H1 (cell line): ENCODE measurements at regions not wholly inside any gene's neighbourhood (a gene's known extent, or its start where the extent isn't known, plus 50 kb on each side); places are given as distances from the start of the nearest gene placed in this dataset.

ENCODE experiments used
- CTCF ChIA-PET: fragments of 300-600 bp; sonication (Branson Sonifier 250); formaldehyde crosslinking; loops from one replicate; lab custom pipeline; 2021; ENCODE audit not compliant: partially characterized antibody; lab: Charles Lee
- POLR2A ChIA-PET: fragments of 300-600 bp; sonication (Branson Sonifier 250); formaldehyde crosslinking; loops from one replicate; lab custom pipeline; 2021; ENCODE audit warnings: inconsistent platforms; ENCODE audit not compliant: partially characterized antibody; lab: Charles Lee
- DNase-seq, 2 experiments: peaks; one replicate each; pipeline versions ENCODE4 v3.0.0 to v3.0.0-alpha.2; 2010 to 2022; ENCODE audit warnings: low spot score in 2 of 2, low read depth in 1 of 2, mixed read lengths in 1 of 2
- FAIRE-seq: peaks from 2 replicates; lab custom pipeline; 2011; peaks lifted over from hg19 to GRCh38; lab: Jason Lieb, UNC
- H2AFZ ChIP-seq: 2 replicates; pipeline ENCODE4 v1.8.1; 2012; ENCODE audit warnings: low read length, inconsistent platforms
- H2AK5ac ChIP-seq: 2 replicates; pipeline ENCODE4 v1.6.1; 2013; ENCODE audit warnings: low read depth, low read length
- H2BK120ac ChIP-seq: replicated peaks from 2 replicates; pipeline ENCODE3; 2013; ENCODE audit warnings: low read depth, low read length, inconsistent platforms
- H2BK12ac ChIP-seq: 2 replicates; pipeline ENCODE4 v1.6.1; 2013; ENCODE audit warnings: low read depth, low read length
- H2BK15ac ChIP-seq: 2 replicates; pipeline ENCODE4 v1.6.1; 2013; ENCODE audit warnings: low read length
- H2BK20ac ChIP-seq: 2 replicates; pipeline ENCODE4 v1.6.1; 2013; ENCODE audit warnings: low read length
- H2BK5ac ChIP-seq: 2 replicates; pipeline ENCODE4 v1.6.1; 2013; ENCODE audit warnings: low read depth, low read length
- H3K14ac ChIP-seq: 2 replicates; pipeline ENCODE4 v1.6.1; 2013; ENCODE audit warnings: inconsistent platforms; ENCODE audit not compliant: insufficient read length
- H3K18ac ChIP-seq: 2 replicates; pipeline ENCODE4 v1.6.1; 2013; ENCODE audit warnings: low read length; ENCODE audit errors: extremely low read depth
- H3K23ac ChIP-seq: 2 replicates; pipeline ENCODE4 v1.6.1; 2013; ENCODE audit warnings: inconsistent platforms; ENCODE audit not compliant: insufficient read length
- H3K23me2 ChIP-seq: 2 replicates; pipeline ENCODE4 v1.6.1; 2013; ENCODE audit warnings: low read depth, low read length
- H3K27ac ChIP-seq: 2 replicates; pipeline ENCODE4 v1.6.1; 2011; ENCODE audit warnings: low read depth, low read length, inconsistent platforms
- H3K27me3 ChIP-seq, 4 experiments: replicated peaks in 1 of 4; 1 replicate in 1 of 4; 2 replicates in 3 of 4; pipeline versions ENCODE4 v1.6.1 to v1.8.1; 2011 to 2013; ENCODE audit warnings: low read length in 3 of 4, mild to moderate bottlenecking in 3 of 4, inconsistent platforms in 2 of 4, mixed read lengths in 2 of 4, moderate library complexity in 1 of 4; ENCODE audit not compliant: control insufficient read depth in 3 of 4, insufficient read depth in 3 of 4; ENCODE audit errors: extremely low read depth in 1 of 4
- H3K36me3 ChIP-seq, 4 experiments: 2 replicates each; pipeline versions ENCODE4 v1.6.1 to v1.8.1; 2011 to 2013; ENCODE audit warnings: mild to moderate bottlenecking in 4 of 4, low read length in 3 of 4, moderate library complexity in 2 of 4, control low read depth in 1 of 4, inconsistent platforms in 1 of 4; ENCODE audit not compliant: insufficient read depth in 4 of 4, control insufficient read depth in 2 of 4
- H3K4ac ChIP-seq: replicated peaks from 2 replicates; pipeline ENCODE3; 2013; ENCODE audit warnings: low read length, low read depth, mixed read lengths, inconsistent platforms; ENCODE audit not compliant: insufficient read length
- H3K4me1 ChIP-seq, 4 experiments: replicated peaks in 1 of 4; 1 replicate in 1 of 4; 2 replicates in 3 of 4; pipeline versions ENCODE4 v1.6.1 to v1.8.1; 2011 to 2013; ENCODE audit warnings: low read length in 3 of 4, inconsistent platforms in 2 of 4, mixed read lengths in 1 of 4; ENCODE audit not compliant: insufficient read depth in 4 of 4, control insufficient read depth in 3 of 4
- H3K4me2 ChIP-seq, 2 experiments: 2 replicates each; pipeline versions ENCODE4 v1.6.1 to v1.8.1; 2011 to 2013; ENCODE audit warnings: low read depth in 2 of 2, low read length in 2 of 2, control low read depth in 1 of 2, inconsistent platforms in 1 of 2, mild to moderate bottlenecking in 1 of 2; ENCODE audit not compliant: insufficient read depth in 1 of 2
- H3K4me3 ChIP-seq, 4 experiments: fragments of 200-600, 300-600 bp in 1 of 4; sonication (generic), shearing (Covaris generic), sonication (Bioruptor Twin) in 1 of 4; 2 replicates each; pipeline versions ENCODE4 v1.5.1 to v1.8.1; 2011 to 2016; ENCODE audit warnings: low read length in 4 of 4, low read depth in 3 of 4, control low read depth in 2 of 4, inconsistent platforms in 2 of 4, mild to moderate bottlenecking in 2 of 4, mixed read lengths in 1 of 4, moderate library complexity in 1 of 4; ENCODE audit not compliant: insufficient read depth in 2 of 4; ENCODE audit errors: extremely low read depth in 1 of 4
- H3K56ac ChIP-seq: replicated peaks from 2 replicates; pipeline ENCODE3; 2013; ENCODE audit warnings: low read depth, mild to moderate bottlenecking, mixed read lengths, low read length, inconsistent platforms; ENCODE audit not compliant: insufficient read length
- H3K79me1 ChIP-seq: 2 replicates; pipeline ENCODE4 v1.6.1; 2013; ENCODE audit warnings: low read depth, low read length, control low read depth
- H3K79me2 ChIP-seq, 2 experiments: 2 replicates each; pipeline versions ENCODE4 v1.6.1 to v1.8.1; 2012 to 2013; ENCODE audit warnings: low read length in 2 of 2, mild to moderate bottlenecking in 2 of 2, inconsistent platforms in 1 of 2; ENCODE audit not compliant: insufficient read depth in 2 of 2, control insufficient read depth in 1 of 2
- H3K9ac ChIP-seq, 4 experiments: replicated peaks in 1 of 4; 1 replicate in 1 of 4; 2 replicates in 3 of 4; pipeline versions ENCODE4 v1.6.1 to v1.8.1; 2011 to 2013; ENCODE audit warnings: low read depth in 3 of 4, low read length in 3 of 4, control low read depth in 2 of 4, mild to moderate bottlenecking in 2 of 4, moderate library complexity in 2 of 4, inconsistent platforms in 1 of 4; ENCODE audit errors: extremely low read depth in 1 of 4
- H3K9me3 ChIP-seq, 2 experiments: 2 replicates each; pipeline versions ENCODE4 v1.6.1 to v1.8.1; 2012 to 2013; ENCODE audit warnings: mild to moderate bottlenecking in 2 of 2, moderate library complexity in 2 of 2, control low read depth in 1 of 2, inconsistent platforms in 1 of 2, low read depth in 1 of 2, low read length in 1 of 2, mixed read lengths in 1 of 2; ENCODE audit not compliant: insufficient read depth in 2 of 2
- H4K20me1 ChIP-seq, 2 experiments: replicated peaks in 1 of 2; 2 replicates each; pipeline versions ENCODE3 to v1.8.1; 2011 to 2013; ENCODE audit warnings: inconsistent platforms in 2 of 2, low read length in 2 of 2, mild to moderate bottlenecking in 1 of 2; ENCODE audit not compliant: insufficient read depth in 2 of 2, control insufficient read depth in 1 of 2
- H4K5ac ChIP-seq: 2 replicates; pipeline ENCODE4 v1.6.1; 2013; ENCODE audit warnings: low read length, low read depth, mixed read lengths, inconsistent platforms; ENCODE audit not compliant: insufficient read length
- H4K8ac ChIP-seq: 2 replicates; pipeline ENCODE4 v1.8.0; 2013; ENCODE audit warnings: mild to moderate bottlenecking, moderate library complexity, low read length, inconsistent platforms; ENCODE audit not compliant: insufficient read depth; ENCODE audit errors: extremely low read depth
- H4K91ac ChIP-seq: replicated peaks from 2 replicates; pipeline ENCODE3; 2013; ENCODE audit warnings: low read length, mixed read lengths, inconsistent platforms; ENCODE audit not compliant: insufficient read length
- SP2 ChIP-seq: IDR thresholded peaks from 2 replicates; pipeline ENCODE4 v1.6.1; 2012; ENCODE audit warnings: mild to moderate bottlenecking, low read length, inconsistent platforms
- SUZ12 ChIP-seq: fragments of 200-600 bp; sonication (generic); IDR thresholded peaks from 2 replicates; pipeline ENCODE4 v1.6.1; 2012; ENCODE audit warnings: mild to moderate bottlenecking, inconsistent platforms, low read length, moderate library complexity, mixed read lengths
- WGBS, 2 experiments: shearing (Covaris generic) in 1 of 2; methylation state at CpG; one replicate each; pipeline versions ENCODE4 v1.1.6 to v1.1.7; 2013 to 2015; ENCODE audit warnings: low lambda C conversion rate in 2 of 2, mixed read lengths in 2 of 2, inconsistent platforms in 1 of 2, low coverage in 1 of 2, missing lambda C conversion rate in 1 of 2; ENCODE audit not compliant: insufficient replicate concordance in 2 of 2, insufficient coverage in 1 of 2, insufficient read length in 1 of 2; ENCODE audit errors: extremely low coverage in 1 of 2, missing lambda C conversion rate in 1 of 2; 5-methylcytosine and 5-hydroxymethylcytosine counted together

DNA sequence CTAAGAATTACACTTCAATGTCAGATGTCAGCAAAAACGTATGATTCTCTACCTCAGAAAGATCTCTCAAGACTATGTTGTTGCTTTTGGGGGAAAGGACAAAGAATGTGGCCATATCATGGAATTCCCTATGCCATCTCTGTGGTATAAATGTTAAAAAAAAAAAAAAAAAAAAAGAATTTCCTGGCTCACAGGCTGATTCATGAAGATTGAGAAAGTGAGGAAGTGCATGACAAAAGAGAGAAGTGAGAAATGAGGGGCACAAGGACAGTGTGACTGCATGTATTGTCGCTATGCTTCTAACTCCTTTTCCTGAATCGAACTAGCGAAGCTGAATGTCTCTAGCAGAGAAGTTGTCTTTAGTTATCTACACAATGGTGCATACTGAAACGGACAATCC, 80.6 kb upstream of the CARD18 start:
- no peaks in the 10 kb centered on the region for H3K23me2 ChIP-seq
- H4K5ac ChIP-seq = no peak overlapping the region
- H2BK12ac ChIP-seq = no peak overlapping the region
- no peaks in the 10 kb centered on the region for H3K79me2 ChIP-seq
- H4K91ac ChIP-seq = no peak overlapping the region
- no peaks in the 10 kb centered on the region for H4K20me1 ChIP-seq
- no peaks in the 10 kb centered on the region for H3K79me1 ChIP-seq
- 91% methylated on average over 5 of the region's 5 CpGs; no CpG with 5 or more reads in 1 of the 2 experiments for WGBS, 2 experiments
- H3K27me3 ChIP-seq = no peaks in the 10 kb centered on the region
- H3K14ac ChIP-seq = no peak overlapping the region
- no peaks in the 10 kb centered on the region for H3K36me3 ChIP-seq
- no peak overlapping the region for H2AK5ac ChIP-seq
- no peak overlapping the region for H4K8ac ChIP-seq
- no peak overlapping the region for H2BK5ac ChIP-seq
- no peak overlapping the region for H3K4ac ChIP-seq
- no peak overlapping the region for H3K4me3 ChIP-seq
- H2BK120ac ChIP-seq = no peak overlapping the region
- H2AFZ ChIP-seq = peak overlapping the region; percentile 82
- CTCF ChIA-PET = interaction anchor here (0.9 kb wide), 1 partner anchor 71 kb away, joined by 3 read pairs; no protein-coding TSS in a partner anchor
- H3K4me1 ChIP-seq = no peaks in the 10 kb centered on the region
- no peak overlapping the region for H2BK20ac ChIP-seq
- no peak overlapping the region for H2BK15ac ChIP-seq
- H3K18ac ChIP-seq = no peak overlapping the region
- FAIRE-seq (no peak), DNase-seq (no peak)
- H3K23ac ChIP-seq = no peak overlapping the region
- H3K56ac ChIP-seq = no peak overlapping the region
- peaks cover 0 to 2% of the 10 kb centered on the region in 2 experiments; a peak in 1 of 4 replicates for H3K9me3 ChIP-seq
- POLR2A ChIA-PET = no interaction called here
- H3K4me2 ChIP-seq = no peak overlapping the region
- no peak overlapping the region for H3K9ac ChIP-seq
- no peak overlapping the region for H3K27ac ChIP-seq
- TF ChIP-seq SP2 (no peak), SUZ12 (no peak)
